AG08396 (cell line): ENCODE measurements at regions not wholly inside any gene's neighbourhood (a gene's known extent, or its start where the extent isn't known, plus 50 kb on each side); places are given as distances from the start of the nearest gene placed in this dataset.

Experiments used
- DNase-seq: peaks from one replicate; pipeline ENCODE4 v3.0.0; 2012; ENCODE audit warnings: low spot score, mixed read lengths

DNA sequence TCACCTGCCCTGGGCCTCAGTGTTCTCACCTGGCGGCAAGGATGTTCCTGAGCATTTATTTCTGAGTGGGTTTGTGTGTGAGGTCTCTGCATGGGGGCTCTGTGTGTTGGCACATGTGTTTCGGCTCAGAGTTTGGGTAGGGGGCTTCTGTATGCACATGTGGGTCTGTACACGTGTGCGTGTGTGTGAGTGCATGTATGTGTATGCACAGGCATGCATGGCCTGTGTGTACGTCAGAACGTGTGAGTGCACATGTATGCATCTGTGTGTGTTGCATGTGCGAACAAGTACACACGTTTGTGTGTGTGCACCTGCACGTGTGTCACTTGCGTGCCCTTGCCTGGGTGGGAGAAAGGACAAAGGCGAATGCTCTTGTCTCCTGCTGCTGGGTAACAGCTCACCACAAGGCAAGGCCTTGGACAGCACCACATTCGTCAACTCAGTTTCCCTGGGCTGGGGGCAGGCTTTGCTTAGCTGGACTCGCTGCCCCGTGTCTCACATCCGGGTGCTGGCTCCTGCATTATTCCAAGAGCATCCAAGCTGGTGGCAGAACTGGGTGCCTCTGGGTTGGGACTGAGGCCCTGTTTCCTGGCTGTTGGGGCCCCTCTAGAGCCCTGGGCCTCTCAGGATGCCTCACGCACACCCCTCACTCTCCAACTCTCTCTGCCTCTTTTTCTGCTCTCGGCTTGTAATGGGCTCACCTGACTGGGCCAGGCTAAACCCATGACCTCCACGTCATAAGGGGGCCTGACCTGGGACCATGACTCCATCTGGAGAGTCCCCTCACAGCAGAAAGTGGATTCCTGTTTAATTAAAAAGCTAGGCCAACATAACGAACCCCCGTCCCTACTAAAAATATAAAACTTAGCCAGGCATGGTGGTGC, 153.6 kb upstream of the C14orf180 start:
- no peak for DNase-seq

- no peak for DNase-seq
These were observed 152.3 kb upstream of the C14orf180 start for GRCh38 chr14:104427131-104427851.

DNA sequence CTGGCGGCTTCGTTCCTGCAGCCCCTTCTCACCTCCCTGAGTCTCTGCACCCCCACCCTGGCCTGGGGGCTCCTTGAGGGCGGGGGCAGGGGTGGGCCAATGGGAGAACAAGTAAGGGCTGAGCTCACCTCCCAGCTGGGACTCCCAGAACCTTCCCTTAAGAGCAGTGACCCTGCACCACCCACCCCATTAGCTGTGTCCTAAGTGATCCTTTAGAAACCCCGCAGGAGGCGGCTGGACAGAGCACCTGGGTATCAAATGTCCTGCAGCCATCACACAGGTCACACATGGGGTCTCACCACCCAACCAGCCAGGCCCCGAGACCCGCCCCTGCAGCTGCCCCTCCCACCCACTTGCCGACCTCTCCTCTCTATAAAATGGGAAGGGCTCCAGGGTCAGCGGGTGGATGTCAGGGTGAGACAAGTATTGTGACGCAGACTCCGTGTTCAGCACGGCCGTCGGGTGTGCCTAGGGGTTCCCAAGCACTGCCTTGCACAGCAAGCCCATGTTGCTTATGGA, 151.2 kb upstream of the C14orf180 start:
- DNase-seq: no peak

DNA sequence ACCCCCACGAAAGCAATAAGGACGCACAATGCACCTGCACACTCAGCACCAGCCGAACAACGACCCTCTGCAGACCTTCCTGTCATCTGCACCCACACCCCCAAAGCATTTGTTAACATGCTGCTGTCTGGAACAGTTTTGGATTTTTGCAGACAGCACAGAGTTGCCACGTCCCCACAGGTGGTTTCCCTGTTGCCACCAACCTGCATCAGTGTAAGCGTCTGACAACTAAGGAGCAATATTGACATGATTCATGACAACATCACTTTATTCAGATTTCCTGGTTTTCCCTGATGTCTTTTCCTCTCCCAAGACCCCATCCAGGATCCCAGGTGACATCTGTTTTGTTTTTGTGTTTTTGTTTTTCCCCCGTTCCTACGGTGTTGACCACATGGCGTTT, 150.7 kb upstream of the C14orf180 start:
- no peak for DNase-seq

- no peak for DNase-seq
These were observed 150.2 kb upstream of the C14orf180 start for GRCh38 chr14:104429291-104429861.

DNA sequence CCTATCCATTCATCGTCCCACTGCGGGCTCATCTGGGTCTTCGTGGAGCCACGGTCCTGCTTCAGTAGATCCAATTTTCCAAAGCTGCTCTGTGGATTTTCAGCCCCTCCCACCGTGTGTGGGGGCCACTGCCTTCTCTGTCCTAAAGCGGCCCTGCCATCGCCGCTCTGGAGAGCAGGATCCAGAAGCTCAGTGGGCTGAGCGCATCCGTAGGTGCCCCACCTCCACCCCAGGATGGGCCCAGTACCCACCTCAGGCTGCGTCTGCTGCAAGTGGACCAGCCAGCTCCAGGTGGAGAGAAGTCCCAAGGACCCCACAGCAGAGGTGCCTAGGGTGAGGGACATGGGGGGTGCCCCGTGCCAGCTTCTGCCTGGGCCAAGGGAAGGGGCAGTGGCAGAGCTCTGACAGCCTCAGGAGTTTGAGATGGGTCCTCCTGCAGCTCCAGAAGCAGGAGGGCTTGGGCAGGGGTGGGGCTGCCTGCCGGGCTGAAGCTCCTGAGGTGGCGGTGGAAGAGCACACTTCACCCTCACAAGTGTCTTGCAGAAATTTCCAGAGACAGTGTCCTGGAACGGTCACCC, 148.1 kb upstream of the C14orf180 start:
- no peak for DNase-seq

DNA sequence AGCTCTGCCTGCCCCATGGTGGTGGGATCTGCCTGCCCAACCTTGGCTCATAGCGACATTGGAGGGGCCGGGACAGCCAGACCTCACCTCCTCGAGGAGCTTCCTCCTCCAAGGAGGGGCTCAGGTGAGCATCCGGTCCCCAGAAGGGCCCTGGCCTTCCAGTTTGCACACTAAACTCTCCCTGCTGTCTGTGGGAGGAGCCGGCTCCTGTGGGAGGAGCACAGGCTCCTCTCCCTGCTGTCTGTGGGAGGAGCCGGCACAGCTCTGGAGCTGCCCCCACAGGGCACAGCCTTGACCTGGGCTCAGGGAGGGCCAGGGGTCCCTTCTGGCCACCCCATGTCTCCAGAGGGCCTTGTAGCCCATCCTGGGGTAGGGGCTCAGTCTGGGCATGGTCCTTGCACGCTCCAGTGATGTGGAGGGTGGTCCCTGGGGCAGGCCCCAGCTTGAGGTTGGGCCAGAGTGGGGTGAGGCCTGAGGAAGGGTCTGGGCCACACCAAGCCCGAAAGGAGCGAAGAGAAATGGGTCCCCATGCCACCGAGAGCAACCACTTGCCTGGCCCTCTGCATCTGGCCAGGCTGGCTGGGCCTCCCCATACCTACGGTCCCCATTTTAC, 147.5 kb upstream of the C14orf180 start:
- no peak for DNase-seq

DNA sequence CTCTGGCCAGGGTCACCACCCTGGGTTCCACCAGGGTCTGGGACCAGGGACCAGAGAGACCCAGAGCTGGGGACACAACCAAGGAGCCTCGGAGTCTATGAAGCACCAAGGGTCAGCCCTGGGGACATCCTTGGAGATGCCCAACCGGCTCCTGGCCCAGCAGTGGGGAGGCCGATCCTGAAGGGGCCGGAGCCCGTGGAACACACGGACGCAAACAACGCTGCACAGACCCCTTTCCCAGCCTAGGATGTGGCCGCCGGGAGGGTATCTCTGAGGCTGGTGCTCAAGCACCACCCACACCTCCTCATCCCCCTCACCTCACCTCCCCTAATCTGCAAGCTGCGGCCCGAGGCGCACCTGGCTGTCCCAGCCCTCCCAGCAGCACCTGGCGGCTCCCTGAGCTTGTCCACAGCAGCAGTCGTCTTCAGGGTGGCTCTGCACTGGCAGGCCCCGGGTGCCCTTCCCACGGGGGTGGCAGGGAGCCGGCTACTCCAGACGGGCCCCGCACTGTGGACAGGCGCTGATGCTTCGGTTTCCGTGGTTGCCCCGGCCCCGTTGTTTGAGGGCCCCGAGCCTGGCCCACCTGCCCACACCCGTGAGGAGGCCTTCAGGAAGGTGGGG, 146.8 kb upstream of the C14orf180 start:
- DNase-seq: no peak

DNA sequence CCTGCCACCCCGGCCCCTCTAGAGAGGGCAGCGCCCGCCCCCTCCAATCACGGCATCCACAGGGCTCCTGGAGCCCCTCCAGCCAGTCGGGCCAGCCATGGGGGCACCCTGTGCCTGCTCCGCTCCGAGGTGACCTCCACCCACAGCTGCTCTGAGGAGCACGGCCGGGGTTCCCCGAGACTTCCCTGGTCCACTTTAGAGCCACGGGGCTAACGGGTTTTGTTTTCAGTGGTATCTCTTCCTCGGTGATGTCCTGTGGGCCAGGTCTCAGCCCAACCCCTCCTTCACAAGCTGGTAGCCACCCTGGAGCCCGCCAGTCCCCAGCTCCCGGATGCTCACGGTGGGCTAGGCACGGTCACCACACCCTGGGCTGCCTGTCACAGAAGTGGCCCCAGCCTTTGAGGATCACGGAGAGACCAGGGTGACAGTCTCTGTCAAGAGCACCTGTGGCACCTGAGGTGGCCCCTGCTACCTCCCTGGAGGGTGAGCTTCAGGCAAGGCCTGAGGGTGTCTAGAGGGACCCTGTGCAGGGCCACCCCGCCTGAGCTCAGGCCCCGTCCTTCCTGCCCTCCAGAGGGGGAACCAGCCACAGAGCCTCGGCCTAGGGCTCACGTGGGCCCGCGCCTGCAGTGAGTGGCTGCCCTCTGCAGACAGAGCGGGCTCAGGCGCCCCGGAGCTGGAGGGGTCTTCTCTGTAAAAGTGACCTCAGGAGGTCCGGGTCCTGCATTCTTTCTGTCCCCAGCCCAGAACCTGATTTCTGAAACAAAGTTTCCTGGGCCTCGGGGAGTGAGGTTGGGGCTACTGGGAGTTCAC, 146.0 kb upstream of the C14orf180 start:
- DNase-seq: no peak

DNA sequence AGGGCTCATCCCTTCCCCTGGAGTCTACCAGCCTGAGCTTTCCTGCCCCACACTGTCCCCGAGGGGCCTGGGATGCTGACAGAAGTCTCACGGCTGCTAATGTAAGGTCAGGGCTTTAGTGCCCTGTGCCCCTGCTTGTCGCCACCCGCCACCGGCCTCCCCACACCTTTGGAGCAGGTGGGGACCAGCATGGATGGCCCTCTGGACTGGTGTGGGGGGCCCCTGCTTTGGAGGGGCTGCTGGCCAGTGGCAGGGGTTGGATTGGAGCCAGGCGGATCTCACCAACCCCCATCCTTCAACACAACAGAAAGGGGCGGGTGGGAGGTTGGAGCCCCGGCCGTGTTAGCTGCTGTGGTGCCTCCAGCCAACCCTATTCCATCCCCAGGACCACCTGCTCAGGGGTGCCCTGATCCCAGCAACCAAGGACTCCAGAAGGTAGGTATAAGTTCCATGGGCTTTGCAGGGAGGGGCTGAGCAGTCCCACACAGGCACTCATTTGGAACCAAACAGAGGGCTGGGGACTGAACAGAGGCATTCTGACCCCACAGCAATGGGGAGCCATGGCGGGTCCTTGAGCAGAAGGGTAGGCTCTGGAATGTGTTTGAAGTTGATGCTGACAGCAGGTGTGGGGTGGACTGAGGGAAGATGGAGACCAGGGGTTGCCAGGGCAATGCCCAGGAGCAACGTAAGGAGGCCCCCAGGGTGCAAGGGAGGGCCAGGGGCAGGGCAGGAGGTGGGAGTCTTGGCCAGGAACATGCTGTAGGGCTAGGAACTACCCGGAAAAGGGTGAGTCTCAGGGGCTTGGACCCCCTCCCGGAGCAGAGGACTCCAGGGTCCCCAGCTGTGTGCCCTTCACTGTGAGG, 145.1 kb upstream of the C14orf180 start:
- no peak for DNase-seq

DNA sequence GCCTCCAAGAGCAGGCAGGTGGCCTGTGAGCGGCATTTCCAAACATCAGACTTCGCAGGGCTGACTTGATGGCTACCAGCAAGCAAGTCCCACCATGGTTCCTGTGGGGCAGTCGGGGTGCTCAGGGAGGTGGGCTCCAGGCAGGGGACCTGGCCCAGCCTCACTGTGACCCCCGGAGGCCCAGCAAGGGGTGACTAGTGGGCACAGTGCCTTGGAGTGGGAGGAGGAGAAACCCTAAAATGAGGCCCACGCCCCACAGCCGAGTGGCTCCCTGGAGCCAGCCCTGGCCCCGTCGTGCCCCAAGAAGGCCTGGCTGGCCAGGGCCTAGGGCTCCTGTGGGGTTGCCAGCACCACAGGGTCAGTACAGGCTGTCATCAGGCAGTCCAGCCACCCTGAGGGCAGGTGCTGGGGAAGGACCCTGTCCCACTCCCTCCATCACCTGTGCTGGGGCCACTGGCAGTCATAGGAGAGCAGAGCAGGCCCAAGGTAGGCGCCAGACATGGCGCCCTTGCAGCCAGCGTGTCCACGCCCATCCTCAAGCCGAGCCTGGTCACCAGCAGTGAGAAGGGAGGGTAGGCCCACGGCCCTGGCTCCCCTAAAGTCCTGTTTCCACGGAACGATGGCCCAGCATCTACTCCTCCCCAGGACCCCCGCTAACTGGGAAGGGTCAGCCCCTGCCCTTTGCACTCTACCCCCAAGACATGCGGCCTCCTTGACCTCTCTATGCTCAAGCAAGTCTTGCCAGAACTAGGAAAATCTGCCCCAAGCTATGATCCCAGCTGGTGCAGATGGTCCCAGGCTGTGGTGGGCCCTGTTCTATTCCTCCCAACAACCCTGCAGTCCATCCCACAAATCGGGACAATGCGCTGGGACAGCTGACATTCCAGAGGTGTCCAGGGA, 144.2 kb upstream of the C14orf180 start:
- no peak for DNase-seq

DNA sequence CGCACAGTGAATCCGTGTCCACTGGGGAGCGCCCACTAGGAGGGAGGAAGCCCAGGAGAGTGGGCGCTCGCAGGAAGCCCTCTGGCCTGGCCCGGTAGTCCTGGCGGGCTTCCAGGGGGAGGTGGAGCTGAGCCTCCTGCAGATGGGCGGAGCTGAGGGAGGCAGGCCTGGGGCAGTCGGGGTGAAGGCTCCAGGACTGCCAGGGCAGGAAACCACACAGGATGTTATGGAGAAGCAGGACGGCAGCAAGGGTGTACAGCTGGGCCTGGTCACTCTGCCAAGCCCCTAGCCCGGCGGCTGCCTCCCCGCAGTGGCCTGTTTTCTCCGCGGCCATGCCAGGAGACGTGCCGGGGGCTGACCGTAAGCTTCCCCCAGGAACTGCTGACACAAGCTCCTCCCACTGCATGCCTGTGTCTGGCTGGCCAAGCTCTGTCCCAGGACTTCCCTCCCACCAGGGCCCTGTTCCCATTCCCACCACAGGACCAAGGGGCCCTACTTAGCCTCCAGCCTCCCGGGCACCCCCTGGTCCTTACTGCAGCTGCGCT, 143.4 kb upstream of the C14orf180 start:
- DNase-seq: peak; percentile 36

DNA sequence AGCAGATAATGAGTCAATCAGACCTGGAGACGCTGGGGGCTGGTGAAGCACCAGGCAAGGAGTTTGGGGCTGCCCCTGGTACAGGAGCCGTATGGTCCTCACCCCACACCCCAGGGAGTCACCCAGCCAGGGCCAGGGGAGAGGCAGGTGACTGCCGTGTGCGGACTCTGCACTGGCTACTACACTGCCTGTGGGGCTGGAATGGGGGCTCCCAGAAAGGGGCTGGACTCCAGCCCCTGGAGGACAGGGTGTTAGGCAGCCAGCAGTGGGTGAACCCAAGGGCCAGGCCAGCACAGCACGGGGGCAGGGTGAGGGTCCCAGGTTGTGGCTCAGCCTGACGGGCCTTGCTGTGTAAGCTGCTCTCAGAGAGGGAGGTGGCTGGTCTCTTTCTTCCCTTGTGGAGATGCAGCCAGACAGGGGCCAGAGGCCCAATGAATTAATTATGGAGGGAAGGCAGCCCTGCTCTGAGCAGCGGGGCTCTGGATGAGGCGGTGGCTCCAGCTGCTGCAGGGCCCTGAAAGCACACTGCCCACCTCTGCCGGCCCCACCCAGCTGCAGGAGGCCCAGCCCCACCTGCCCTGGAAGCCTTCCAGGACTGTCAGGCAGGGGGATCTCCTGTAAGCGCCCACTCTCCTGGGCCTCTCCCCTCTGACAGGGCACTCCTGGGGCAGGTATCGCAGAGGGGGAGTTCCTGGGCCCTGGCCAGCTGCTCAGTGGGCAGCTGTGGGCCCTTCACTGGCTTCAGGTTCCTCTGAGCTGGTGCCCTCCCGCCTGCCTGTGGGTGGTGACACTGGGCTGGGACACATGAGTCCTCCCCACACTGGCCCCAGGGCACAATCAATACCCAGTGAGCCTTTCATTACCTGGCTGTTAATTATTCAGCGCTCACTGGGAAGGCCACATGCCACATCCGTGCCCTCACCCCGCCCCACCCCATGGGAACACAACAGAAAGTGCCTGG, 142.5 kb upstream of the C14orf180 start:
- DNase-seq: peak; percentile 6

DNA sequence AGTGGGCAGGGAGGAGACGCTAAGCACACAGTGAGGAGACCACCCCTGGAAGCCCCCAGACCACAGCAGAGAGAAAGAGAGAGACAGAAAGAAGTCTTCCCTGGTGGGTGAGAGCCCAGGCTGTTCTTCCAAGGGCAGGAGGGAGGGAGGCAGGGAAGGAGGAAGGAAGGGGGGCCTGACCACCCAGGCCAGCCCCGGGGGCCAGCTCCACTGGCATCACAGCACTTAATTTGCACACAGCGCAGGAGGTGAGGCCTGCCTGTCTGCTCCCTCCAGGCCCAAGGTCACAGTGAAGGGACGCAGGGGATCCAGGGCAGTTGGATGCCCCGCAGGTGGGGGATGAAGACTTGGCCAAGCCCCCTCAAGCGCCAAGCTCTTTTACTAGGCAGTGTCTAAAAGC, 141.9 kb upstream of the C14orf180 start:
- no peak for DNase-seq

GRCh38 chr14:104438166-104438887, 141.2 kb upstream of the C14orf180 start:
- peak; percentile 4 for DNase-seq

DNA sequence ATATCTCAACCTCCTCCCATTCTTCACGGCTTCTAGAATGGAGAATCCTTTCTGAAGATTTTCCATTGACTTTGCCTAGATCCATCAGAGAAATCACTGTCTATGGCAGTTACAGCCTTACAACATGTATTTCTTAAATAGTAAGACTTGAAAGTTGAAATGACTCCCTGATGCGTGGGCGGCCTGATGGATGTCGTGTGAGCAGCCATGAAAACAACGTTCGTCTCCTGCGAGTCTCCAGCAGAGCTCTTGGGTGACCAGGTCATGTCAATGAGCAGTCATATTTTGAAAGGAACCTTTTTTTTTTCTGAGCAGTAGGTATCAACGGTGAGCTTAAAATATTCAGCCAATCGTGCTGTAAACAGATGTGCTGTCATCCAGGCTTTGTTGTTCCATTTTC, 139.9 kb upstream of the C14orf180 start:
- no peak for DNase-seq
